GM20000 (cell line): ENCODE measurements at regions not wholly inside any gene's neighbourhood (a gene's known extent, or its start where the extent isn't known, plus 50 kb on each side); places are given as distances from the start of the nearest gene placed in this dataset.
"Not testable (repeated sequence)": the region's sequence is repeated elsewhere in the genome, so short reads cannot be mapped to it uniquely, and the experiment has no call there.

Experiments used
- DNase-seq: peaks from one replicate; pipeline ENCODE4 v3.0.0; 2012; ENCODE audit warnings: low spot score
- CTCF ChIP-seq: IDR thresholded peaks from 2 replicates; pipeline ENCODE4 v1.5.1; 2012; ENCODE audit warnings: mild to moderate bottlenecking, control low read depth; ENCODE audit errors: extremely low read depth, missing control alignments

GRCh38 chr4:158122501-158122900 is 50.3 kb downstream of the GASK1B start:
- no peak for TF ChIP-seq CTCF
- DNase-seq: no peak

- TF ChIP-seq CTCF: no peak
- DNase-seq: no peak
These were observed 51.7 kb downstream of the GASK1B start for GRCh38 chr4:158121161-158121579.

GRCh38 chr4:158120645-158121151 is 52.1 kb downstream of the GASK1B start:
- not testable (repeated sequence) for DNase-seq

GRCh38 chr4:158112611-158113010 is 60.2 kb downstream of the GASK1B start:
- DNase-seq: no peak
- no peak for TF ChIP-seq CTCF

- TF ChIP-seq CTCF: no peak
These were observed 61.6 kb downstream of the GASK1B start for GRCh38 chr4:158111241-158111640.

GRCh38 chr4:158102904-158103303 is 69.9 kb downstream of the GASK1B start:
- no peak for DNase-seq
- TF ChIP-seq CTCF: no peak

More at GRCh38 chr4:158111241-158111640, 61.6 kb downstream of the GASK1B start:
- DNase-seq: no peak

GRCh38 chr4:158099686-158100085 is 73.1 kb downstream of the GASK1B start:
- no peak for DNase-seq
- no peak for TF ChIP-seq CTCF

- no peak for DNase-seq
- no peak for TF ChIP-seq CTCF
These were observed 74.0 kb downstream of the GASK1B start for GRCh38 chr4:158098802-158099201.
